PC-9 (cell line): ENCODE measurements at regions not wholly inside any gene's neighbourhood (a gene's known extent, or its start where the extent isn't known, plus 50 kb on each side); places are given as distances from the start of the nearest gene placed in this dataset.

ENCODE experiments used
- CTCF ChIP-seq: fragments of 200-600 bp; sonication (generic); conservative IDR thresholded peaks from 2 replicates; pipeline ENCODE4 v1.6.1; 2017; ENCODE audit warnings: mixed run types, antibody characterized with exemption, mild to moderate bottlenecking, moderate library complexity
- EZH2 ChIP-seq: fragments of 200-600 bp; sonication (generic); IDR thresholded peaks from 2 replicates; pipeline ENCODE4 v1.8.0; 2017; ENCODE audit warnings: antibody characterized with exemption, low read depth

- no peak for TF ChIP-seq CTCF
- TF ChIP-seq EZH2 = no peak
Measured at GRCh38 chr10:16049782-16050181, 189.5 kb upstream of the MINDY3 start.
